CD4-positive, CD25-positive, alpha-beta regulatory T cell (primary cell): ENCODE measurements at regions not wholly inside any gene's neighbourhood (a gene's known extent, or its start where the extent isn't known, plus 50 kb on each side); places are given as distances from the start of the nearest gene placed in this dataset.
"Not testable (repeated sequence)": the region's sequence is repeated elsewhere in the genome, so short reads cannot be mapped to it uniquely, and the experiment has no call there.

ENCODE experiments used
- ATAC-seq, 2 donors: fragments of 150-1000 bp; cut with Tn5 transposase; one replicate each; pipeline ENCODE4 v1.10.0; 2021; ENCODE audit warnings: low read depth in 2 of 2, moderate number of reproducible peaks in 2 of 2, moderate library complexity in 1 of 2
- DNase-seq, 3 donors: peaks; one replicate each; pipeline versions ENCODE4 v3.0.0 to v3.0.0-alpha.2; 2012 to 2022; ENCODE audit warnings: mixed read lengths in 1 of 3
- H3K27ac ChIP-seq: one replicate; pipeline ENCODE4 v1.7.0; 2013; ENCODE audit warnings: mild to moderate bottlenecking, low read length; ENCODE audit not compliant: insufficient read depth, poor library complexity, severe bottlenecking
- H3K27me3 ChIP-seq: one replicate; pipeline ENCODE4 v1.7.0; 2013; ENCODE audit warnings: low read length; ENCODE audit not compliant: control insufficient read depth, insufficient read depth
- H3K36me3 ChIP-seq: one replicate; pipeline ENCODE4 v1.7.0; 2013; ENCODE audit warnings: mild to moderate bottlenecking, low read length, moderate library complexity; ENCODE audit not compliant: control insufficient read depth, insufficient read depth
- H3K4me1 ChIP-seq: 2 replicates; pipeline ENCODE4 v1.7.0; 2013; ENCODE audit warnings: mild to moderate bottlenecking, low read length; ENCODE audit not compliant: insufficient read depth, control insufficient read depth, poor library complexity, severe bottlenecking
- H3K4me3 ChIP-seq: one replicate; pipeline ENCODE4 v1.7.0; 2013; ENCODE audit warnings: low read depth, mild to moderate bottlenecking, low read length, moderate library complexity
- H3K9me3 ChIP-seq, 2 experiments: 1 replicate in 1 of 2; 2 replicates in 1 of 2; pipeline ENCODE4 v1.7.0; 2013; ENCODE audit warnings: low read length in 2 of 2, mild to moderate bottlenecking in 1 of 2, moderate library complexity in 1 of 2; ENCODE audit not compliant: control insufficient read depth in 2 of 2
- H3K27ac Mint-ChIP-seq, 3 donors: one replicate each; pipeline ENCODE4 v1.8.0; 2020 to 2022; ENCODE audit warnings: mild to moderate bottlenecking in 3 of 3, mixed read lengths in 3 of 3, moderate library complexity in 2 of 3
- H3K27me3 Mint-ChIP-seq: one replicate; pipeline ENCODE4 v1.8.0; 2022; ENCODE audit warnings: mild to moderate bottlenecking, mixed read lengths
- H3K36me3 Mint-ChIP-seq: one replicate; pipeline ENCODE4 v1.8.0; 2020; ENCODE audit warnings: mixed read lengths
- H3K4me1 Mint-ChIP-seq, 4 donors: one replicate each; pipeline ENCODE4 v1.8.0; 2020 to 2022; ENCODE audit warnings: mixed read lengths in 4 of 4, mild to moderate bottlenecking in 1 of 4
- H3K4me3 Mint-ChIP-seq, 4 donors: one replicate each; pipeline ENCODE4 v1.8.0; 2020 to 2022; ENCODE audit warnings: mild to moderate bottlenecking in 4 of 4, mixed read lengths in 4 of 4, moderate library complexity in 3 of 4
- H3K9me3 Mint-ChIP-seq, 7 donors: one replicate each; pipeline ENCODE4 v1.8.0; 2020 to 2022; ENCODE audit warnings: mixed read lengths in 7 of 7, mild to moderate bottlenecking in 3 of 7, moderate library complexity in 2 of 7

DNA sequence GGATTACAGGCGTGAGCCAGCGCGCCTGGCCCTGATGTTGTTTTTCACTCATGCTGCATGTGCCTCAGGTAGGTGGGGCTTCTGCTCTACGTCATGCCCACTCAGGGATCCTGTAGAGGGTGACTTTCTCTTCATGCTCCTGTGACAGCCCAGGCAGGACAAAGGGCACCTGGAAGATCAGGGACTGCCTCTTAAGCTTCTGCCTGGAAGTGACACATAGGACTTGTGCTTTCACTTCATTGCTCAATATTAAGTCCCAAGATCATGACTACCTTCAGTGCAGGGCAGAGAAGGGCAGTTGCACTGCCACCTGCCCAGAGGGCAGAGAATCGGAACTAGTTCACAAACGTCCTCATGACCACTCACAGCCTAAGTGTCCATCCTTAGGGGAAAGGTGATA is 249.5 kb upstream of the SULF2 start:
- Histone ChIP-seq H3K27me3 (no peaks in the 10 kb centered on the region), H3K27ac (no peak overlapping the region), H3K9me3 (no peaks in the 10 kb centered on the region), H3K4me1 (no peaks in the 10 kb centered on the region), H3K36me3 (no peaks in the 10 kb centered on the region), H3K4me3 (no peak overlapping the region)
- no peaks in the 10 kb centered on the region for H3K36me3 Mint-ChIP-seq
- H3K4me3 Mint-ChIP-seq = no peak overlapping the region
- H3K27me3 Mint-ChIP-seq = peaks cover 25% of the 10 kb centered on the region
- no peaks in the 10 kb centered on the region for H3K4me1 Mint-ChIP-seq
- H3K9me3 Mint-ChIP-seq = peaks cover 0 to 5% (median 0%) of the 10 kb centered on the region in 7 donors
- no peak overlapping the region for H3K27ac Mint-ChIP-seq
- ATAC-seq (no peak), DNase-seq (no peak)

- not testable (repeated sequence) for H3K4me3 ChIP-seq, DNase-seq, ATAC-seq, H3K9me3 ChIP-seq, H3K36me3 Mint-ChIP-seq, H3K9me3 Mint-ChIP-seq, H3K36me3 ChIP-seq, H3K27ac ChIP-seq, H3K4me1 Mint-ChIP-seq, H3K4me3 Mint-ChIP-seq, H3K27me3 ChIP-seq, H3K4me1 ChIP-seq
- Mint-ChIP-seq H3K27ac (peak overlapping the region in 1 of 3 donors; percentile 26), H3K27me3 (peaks cover 21% of the 10 kb centered on the region)
Observed at GRCh38 chr20:48033005-48033404, 247.7 kb upstream of the SULF2 start.

- H3K9me3 Mint-ChIP-seq = peaks cover 0 to 5% (median 0%) of the 10 kb centered on the region in 7 donors
Observed at GRCh38 chr20:48031122-48031521, 245.8 kb upstream of the SULF2 start.

DNA sequence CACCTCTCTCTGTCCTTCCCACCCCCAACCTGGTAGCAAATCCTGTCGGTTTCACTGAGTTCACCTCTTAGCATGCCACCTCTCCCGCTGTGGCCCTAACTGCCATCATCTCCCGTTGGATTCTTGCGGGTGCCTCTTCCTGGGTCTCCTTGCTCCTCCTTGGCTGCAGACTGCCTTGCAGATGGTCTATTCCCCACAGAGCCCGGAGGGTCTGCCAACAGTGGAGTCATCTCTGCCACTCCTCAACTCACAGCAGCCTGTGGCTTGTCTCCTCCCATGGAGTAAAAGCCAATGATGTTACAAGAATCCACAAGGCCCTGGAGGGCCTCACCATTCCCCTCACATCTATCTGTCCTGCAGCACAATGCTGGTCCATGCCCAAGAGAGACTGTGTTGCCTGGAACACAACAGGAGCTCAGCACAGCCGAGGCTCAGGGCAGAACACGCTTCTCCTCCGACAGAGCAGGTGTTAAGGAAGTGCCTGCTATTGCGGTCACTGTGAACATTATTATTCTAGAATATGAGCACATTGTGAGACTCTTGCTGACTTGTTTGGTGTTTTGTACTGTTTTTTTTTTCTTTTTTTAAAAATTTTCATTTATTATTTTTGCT is 241.8 kb upstream of the SULF2 start:
- Histone ChIP-seq H3K4me3 (no peak overlapping the region), H3K9me3 (no peaks in the 10 kb centered on the region), H3K27me3 (no peaks in the 10 kb centered on the region), H3K27ac (no peak overlapping the region), H3K4me1 (no peaks in the 10 kb centered on the region), H3K36me3 (no peaks in the 10 kb centered on the region)
- ATAC-seq (no peak), DNase-seq (no peak)
- peak overlapping the region in 1 of 4 donors; percentile 57 for H3K4me3 Mint-ChIP-seq
- H3K4me1 Mint-ChIP-seq = no peaks in the 10 kb centered on the region
- peaks cover 12% of the 10 kb centered on the region for H3K27me3 Mint-ChIP-seq
- peak overlapping the region in 1 of 3 donors; percentile 38 for H3K27ac Mint-ChIP-seq
- no peaks in the 10 kb centered on the region for H3K36me3 Mint-ChIP-seq
- peaks cover 0 to 6% (median 0%) of the 10 kb centered on the region in 7 donors for H3K9me3 Mint-ChIP-seq

More at GRCh38 chr20:48031122-48031521, 245.8 kb upstream of the SULF2 start:
- no peak overlapping the region for H3K4me3 ChIP-seq
- Mint-ChIP-seq H3K4me3 (no peak overlapping the region), H3K4me1 (no peaks in the 10 kb centered on the region), H3K27ac (no peak overlapping the region), H3K36me3 (no peaks in the 10 kb centered on the region), H3K27me3 (peaks cover 16% of the 10 kb centered on the region)
- DNase-seq = no peak
- H3K27me3 ChIP-seq = no peaks in the 10 kb centered on the region
- ATAC-seq = no peak
- no peaks in the 10 kb centered on the region for H3K4me1 ChIP-seq
- no peaks in the 10 kb centered on the region for H3K36me3 ChIP-seq
- H3K9me3 ChIP-seq = no peaks in the 10 kb centered on the region
- H3K27ac ChIP-seq = no peak overlapping the region

DNA sequence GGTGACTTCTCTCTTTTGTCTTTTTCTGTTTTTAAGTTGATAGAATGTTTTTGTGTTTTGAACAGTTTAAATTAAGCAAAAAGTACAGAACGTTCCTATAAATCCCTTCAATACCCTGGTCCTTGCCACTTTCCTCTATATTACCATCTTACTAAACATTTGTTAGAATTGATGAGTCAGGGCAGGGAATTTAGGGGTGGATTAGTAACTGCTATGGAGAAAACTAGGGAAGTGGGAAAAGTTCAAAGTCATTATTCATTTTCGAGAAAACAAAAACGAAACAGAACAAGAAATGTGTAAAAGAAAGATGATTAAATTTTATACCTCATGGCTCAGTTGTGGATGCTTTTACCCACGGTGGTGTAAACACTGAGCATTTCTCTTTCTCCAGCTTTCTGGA is 240.4 kb upstream of the SULF2 start:
- Mint-ChIP-seq H3K36me3 (no peaks in the 10 kb centered on the region), H3K27ac (no peak overlapping the region), H3K9me3 (peaks cover 0 to 4% (median 0%) of the 10 kb centered on the region in 7 donors), H3K4me1 (no peaks in the 10 kb centered on the region), H3K27me3 (peaks cover 6% of the 10 kb centered on the region), H3K4me3 (no peak overlapping the region)
- H3K4me3 ChIP-seq = no peak overlapping the region
- H3K4me1 ChIP-seq = no peaks in the 10 kb centered on the region
- H3K27me3 ChIP-seq = no peaks in the 10 kb centered on the region
- no peak for ATAC-seq
- H3K27ac ChIP-seq = no peak overlapping the region
- no peaks in the 10 kb centered on the region for H3K9me3 ChIP-seq
- DNase-seq = no peak
- H3K36me3 ChIP-seq = no peaks in the 10 kb centered on the region

GRCh38 chr20:48025051-48025515 is 239.8 kb upstream of the SULF2 start:
- Mint-ChIP-seq H3K27me3 (peaks cover 10% of the 10 kb centered on the region), H3K36me3 (no peaks in the 10 kb centered on the region), H3K4me3 (no peak overlapping the region), H3K9me3 (peaks cover 0 to 3% (median 0%) of the 10 kb centered on the region in 7 donors), H3K4me1 (no peaks in the 10 kb centered on the region), H3K27ac (no peak overlapping the region)
- ATAC-seq (no peak), DNase-seq (no peak)
- Histone ChIP-seq H3K27ac (no peak overlapping the region), H3K27me3 (no peaks in the 10 kb centered on the region), H3K36me3 (no peaks in the 10 kb centered on the region), H3K4me3 (no peak overlapping the region), H3K4me1 (no peaks in the 10 kb centered on the region), H3K9me3 (no peaks in the 10 kb centered on the region)

DNA sequence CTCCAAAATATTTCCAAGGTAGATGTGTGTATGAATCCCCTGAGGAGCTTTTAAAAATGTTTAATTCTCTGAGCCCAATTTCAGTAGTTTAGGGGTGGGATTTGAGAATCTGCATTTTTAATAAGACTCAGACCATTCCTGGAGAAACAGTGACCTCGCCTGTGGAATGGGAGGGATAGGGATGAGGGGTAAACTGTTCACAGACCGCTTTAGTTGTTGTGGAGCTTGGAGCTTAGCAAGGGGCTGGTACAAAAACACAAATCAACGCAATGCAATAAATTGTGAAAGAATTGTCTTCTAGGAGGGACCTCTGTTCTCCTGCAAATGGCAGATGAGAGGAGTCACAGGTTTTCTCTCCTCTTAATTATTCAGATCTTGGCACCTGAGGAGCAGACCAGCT is 239.3 kb upstream of the SULF2 start:
- H3K9me3 ChIP-seq = no peaks in the 10 kb centered on the region
- Mint-ChIP-seq H3K36me3 (no peaks in the 10 kb centered on the region), H3K27ac (no peak overlapping the region), H3K4me3 (no peak overlapping the region), H3K27me3 (peaks cover 13% of the 10 kb centered on the region), H3K4me1 (no peaks in the 10 kb centered on the region), H3K9me3 (peaks cover 0 to 3% (median 0%) of the 10 kb centered on the region in 7 donors)
- H3K4me3 ChIP-seq = no peak overlapping the region
- no peak for ATAC-seq
- no peak for DNase-seq
- H3K4me1 ChIP-seq = no peaks in the 10 kb centered on the region
- H3K27me3 ChIP-seq = no peaks in the 10 kb centered on the region
- no peaks in the 10 kb centered on the region for H3K36me3 ChIP-seq
- no peak overlapping the region for H3K27ac ChIP-seq

DNA sequence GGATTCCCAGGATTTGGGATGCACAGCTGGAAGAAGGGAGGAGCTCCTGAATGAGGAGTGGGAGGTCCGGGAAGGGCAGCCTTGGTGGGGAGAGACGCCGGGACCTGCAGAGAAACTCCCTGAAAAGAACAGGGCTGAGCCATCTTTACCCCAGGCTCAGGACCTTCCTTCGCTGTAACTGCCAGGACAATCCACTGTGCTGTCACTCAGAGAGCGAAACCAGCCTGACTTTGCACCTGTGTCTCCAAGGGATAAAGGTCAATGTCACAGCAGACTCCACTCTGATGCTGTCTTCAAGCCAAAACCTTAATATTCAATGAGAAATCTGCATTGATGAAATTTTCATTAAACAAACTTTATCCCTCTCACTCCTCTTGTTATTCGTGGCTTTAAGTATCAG is 235.4 kb upstream of the SULF2 start:
- not testable (repeated sequence) for H3K9me3 ChIP-seq, H3K36me3 ChIP-seq, H3K4me3 ChIP-seq, H3K4me1 Mint-ChIP-seq, DNase-seq, H3K36me3 Mint-ChIP-seq, ATAC-seq, H3K27me3 ChIP-seq, H3K4me3 Mint-ChIP-seq, H3K27ac Mint-ChIP-seq, H3K4me1 ChIP-seq, H3K27ac ChIP-seq, H3K9me3 Mint-ChIP-seq
- peaks cover 18% of the 10 kb centered on the region for H3K27me3 Mint-ChIP-seq
